PC-3 (cell line): ENCODE measurements at regions not wholly inside any gene's neighbourhood (a gene's known extent, or its start where the extent isn't known, plus 50 kb on each side); places are given as distances from the start of the nearest gene placed in this dataset.

ENCODE experiments used
- CTCF ChIP-seq: fragments of 300-600 bp; sonication (generic); conservative IDR thresholded peaks from 2 replicates; pipeline ENCODE4 v1.5.1; 2017; ENCODE audit warnings: antibody characterized with exemption, low read depth, mild to moderate bottlenecking, low read length
- EZH2 ChIP-seq: fragments of 300-600 bp; sonication (generic); IDR thresholded peaks from one replicate; pipeline ENCODE4 v1.6.1; 2017; ENCODE audit warnings: antibody characterized with exemption, mild to moderate bottlenecking, low read length; ENCODE audit not compliant: unreplicated experiment

GRCh38 chr1:229208481-229208880 lies 62.4 kb upstream of the RAB4A start:
- TF ChIP-seq CTCF (no peak), EZH2 (no peak)
